IPS DF 19.7 (cell line): ENCODE measurements at regions not wholly inside any gene's neighbourhood (a gene's known extent, or its start where the extent isn't known, plus 50 kb on each side); places are given as distances from the start of the nearest gene placed in this dataset.

Experiments used
- DNase-seq: peaks from one replicate; pipeline ENCODE4 v3.0.0-alpha.2; 2013; ENCODE audit warnings: low read depth, low spot score

DNA sequence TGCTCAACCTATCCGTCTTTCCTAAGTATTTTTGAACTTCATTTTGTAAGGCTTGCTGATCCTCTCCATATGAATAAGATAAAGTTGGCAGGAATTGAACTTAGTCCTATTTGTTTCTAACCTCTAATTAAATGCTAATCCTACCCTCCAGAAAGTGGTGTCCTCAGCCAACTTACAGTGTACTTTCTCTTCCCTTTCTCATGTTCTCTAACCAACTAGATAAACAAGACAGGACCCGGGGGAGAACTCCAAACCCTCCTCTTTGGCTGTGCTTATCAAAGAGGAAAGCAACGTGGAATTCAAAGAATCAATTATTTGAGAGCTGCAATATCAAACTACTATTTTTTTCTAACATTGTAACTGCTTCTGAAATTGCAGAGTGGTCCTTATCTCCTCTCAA is 56.5 kb upstream of the NRSN1 start:
- DNase-seq = no peak

DNA sequence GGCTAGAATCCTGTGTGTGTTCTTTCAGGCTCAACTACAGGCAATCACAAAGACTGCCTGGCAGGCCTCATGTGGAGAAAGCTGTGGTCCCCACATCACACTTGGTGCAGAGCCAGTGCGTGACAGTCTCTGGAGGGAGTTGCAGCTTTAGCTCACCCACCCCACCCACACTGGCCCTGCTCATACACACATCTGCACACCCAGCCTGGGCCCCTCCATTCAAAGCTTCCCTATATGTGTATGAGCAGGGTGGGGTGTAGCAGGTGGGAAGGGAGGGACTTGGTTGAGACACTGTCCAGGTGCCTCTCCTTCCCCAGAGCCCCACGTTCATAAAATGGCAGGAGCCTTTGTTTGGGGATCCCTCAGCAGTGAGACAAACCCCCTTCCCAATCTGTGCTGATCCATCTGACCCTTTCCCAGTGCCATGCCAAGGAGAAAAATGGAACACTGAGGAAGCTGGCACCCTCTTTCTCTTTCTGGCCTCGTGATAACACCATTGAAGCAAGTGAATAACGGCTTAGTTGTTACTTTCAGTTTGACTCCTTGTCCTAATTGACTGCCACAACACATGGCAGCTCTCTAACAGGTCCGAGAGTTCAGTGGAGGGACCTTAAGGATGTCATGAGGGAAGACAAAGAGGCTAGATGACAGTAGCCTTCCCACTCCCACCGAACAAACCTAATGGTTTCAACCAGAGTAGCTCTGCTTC is 53.8 kb upstream of the NRSN1 start:
- DNase-seq = no peak

GRCh38 chr6:24076011-24076410 is 50.0 kb upstream of the NRSN1 start:
- no peak for DNase-seq
